Tibial nerve (tissue), 4 donors: ENCODE measurements at regions not wholly inside any gene's neighbourhood (a gene's known extent, or its start where the extent isn't known, plus 50 kb on each side); places are given as distances from the start of the nearest gene placed in this dataset.

ENCODE experiments used
- DNase-seq, 2 donors: peaks; one replicate each; pipeline ENCODE4 v3.0.0-alpha.2; 2019; ENCODE audit warnings: low spot score in 2 of 2
- H3K27ac ChIP-seq, 4 donors: fragments of 200-600 bp; sonication (generic) in 3 of 4; one replicate each; pipeline ENCODE4 v1.5.1; 2017 to 2019; ENCODE audit warnings: mild to moderate bottlenecking in 1 of 4
- H3K27me3 ChIP-seq, 2 donors: fragments of 200-600 bp; sonication (generic) in 1 of 2; one replicate each; pipeline versions ENCODE4 v1.5.1 to v1.6.0; 2017 to 2019
- H3K36me3 ChIP-seq, 3 donors: fragments of 200-600 bp; sonication (generic); one replicate each; pipeline ENCODE4 v1.5.1; 2018 to 2019
- H3K4me1 ChIP-seq, 4 donors: fragments of 200-600 bp; sonication (generic) in 3 of 4; one replicate each; pipeline ENCODE4 v1.5.1; 2017 to 2019
- H3K4me3 ChIP-seq, 4 donors: fragments of 200-600 bp; sonication (generic) in 3 of 4; one replicate each; pipeline ENCODE4 v1.5.1; 2017 to 2019; ENCODE audit warnings: mild to moderate bottlenecking in 1 of 4, moderate library complexity in 1 of 4
- H3K9me3 ChIP-seq, 4 donors: fragments of 200-600 bp; sonication (generic) in 3 of 4; one replicate each; pipeline ENCODE4 v1.5.1; 2017 to 2019
- CTCF ChIP-seq, 5 experiments: fragments of 200-600 bp in 3 of 5; fragments of 450-650 bp in 2 of 5; sonication (generic) in 3 of 5; IDR thresholded peaks; one replicate each; pipeline ENCODE4 v1.5.1; 2016 to 2019; ENCODE audit warnings: antibody characterized with exemption in 5 of 5, mild to moderate bottlenecking in 3 of 5, moderate library complexity in 2 of 5
- EP300 ChIP-seq, 2 donors: sonication (generic); formaldehyde crosslinking; IDR thresholded peaks; one replicate each; pipeline ENCODE4 v1.6.1; 2017; ENCODE audit warnings: antibody characterized with exemption in 2 of 2, mild to moderate bottlenecking in 1 of 2
- POLR2A ChIP-seq, 2 donors: fragments of 450-650 bp; IDR thresholded peaks; one replicate each; pipeline ENCODE4 v1.6.1; 2017; ENCODE audit warnings: antibody characterized with exemption in 2 of 2, mild to moderate bottlenecking in 2 of 2, moderate library complexity in 2 of 2
- WGBS, 2 donors: methylation state at CpG; one replicate each; pipeline ENCODE4 v1.1.5; 2018; 5-methylcytosine and 5-hydroxymethylcytosine counted together

- TF ChIP-seq EP300 (IDR thresholded peaks at IDR 0.05), result no peak
- H3K27me3 ChIP-seq, result no peaks in the 10 kb centered on the region
- H3K4me3 ChIP-seq, result no peak overlapping the region
- no peaks in the 10 kb centered on the region for H3K9me3 ChIP-seq
- no peak overlapping the region for H3K27ac ChIP-seq
- H3K4me1 ChIP-seq, result no peaks in the 10 kb centered on the region
- no peak for DNase-seq
- WGBS, 2 donors, result 88 to 96% methylated on average over 3 to 5 of the region's 5 CpGs
- no peaks in the 10 kb centered on the region for H3K36me3 ChIP-seq
Measured at GRCh38 chrX:40202456-40202855, 104.7 kb upstream of the BCOR start.

- H3K4me3 ChIP-seq, result no peak overlapping the region
- no peaks in the 10 kb centered on the region for H3K4me1 ChIP-seq
- H3K9me3 ChIP-seq, result no peaks in the 10 kb centered on the region
- no peak for DNase-seq
- no peaks in the 10 kb centered on the region for H3K36me3 ChIP-seq
- H3K27ac ChIP-seq, result no peak overlapping the region
- WGBS, 2 donors, result 83 to 92% methylated on average over 1 to 3 of the region's 3 CpGs
- TF ChIP-seq EP300 (IDR thresholded peaks at IDR 0.05) (no peak), POLR2A (IDR thresholded peaks at IDR 0.05) (no peak), CTCF (IDR thresholded peaks at IDR 0.05) (no peak)
- no peaks in the 10 kb centered on the region for H3K27me3 ChIP-seq
Measured at GRCh38 chrX:40201329-40201885, 103.6 kb upstream of the BCOR start.

GRCh38 chrX:40199704-40200103, 101.9 kb upstream of the BCOR start:
- H3K9me3 ChIP-seq, result no peaks in the 10 kb centered on the region
- H3K4me1 ChIP-seq, result no peaks in the 10 kb centered on the region
- TF ChIP-seq EP300 (IDR thresholded peaks at IDR 0.05) (no peak), CTCF (IDR thresholded peaks at IDR 0.05) (no peak), POLR2A (IDR thresholded peaks at IDR 0.05) (no peak)
- no peak overlapping the region for H3K4me3 ChIP-seq
- WGBS, 2 donors, result 78 to 87% methylated on average over 7 of the region's 7 CpGs
- no peaks in the 10 kb centered on the region for H3K27me3 ChIP-seq
- no peaks in the 10 kb centered on the region for H3K36me3 ChIP-seq
- DNase-seq, result no peak
- H3K27ac ChIP-seq, result no peak overlapping the region

GRCh38 chrX:40197071-40197470, 99.3 kb upstream of the BCOR start:
- no peaks in the 10 kb centered on the region for H3K36me3 ChIP-seq
- H3K4me3 ChIP-seq, result no peak overlapping the region
- DNase-seq, result no peak
- TF ChIP-seq EP300 (IDR thresholded peaks at IDR 0.05) (no peak), CTCF (IDR thresholded peaks at IDR 0.05) (no peak), POLR2A (IDR thresholded peaks at IDR 0.05) (no peak)
- WGBS, 2 donors, result 80 to 90% methylated on average over 6 of the region's 6 CpGs
- H3K27ac ChIP-seq, result no peak overlapping the region
- no peaks in the 10 kb centered on the region for H3K27me3 ChIP-seq
- H3K4me1 ChIP-seq, result no peaks in the 10 kb centered on the region
- no peaks in the 10 kb centered on the region for H3K9me3 ChIP-seq

GRCh38 chrX:40195368-40195767, 97.6 kb upstream of the BCOR start:
- Histone ChIP-seq H3K27ac (no peak overlapping the region), H3K4me3 (no peak overlapping the region), H3K4me1 (no peaks in the 10 kb centered on the region), H3K9me3 (no peaks in the 10 kb centered on the region), H3K27me3 (no peaks in the 10 kb centered on the region), H3K36me3 (no peaks in the 10 kb centered on the region)
- 90 to 100% methylated on average over 1 of the region's 1 CpG for WGBS, 2 donors
- TF ChIP-seq POLR2A (IDR thresholded peaks at IDR 0.05) (no peak), CTCF (IDR thresholded peaks at IDR 0.05) (no peak), EP300 (IDR thresholded peaks at IDR 0.05) (no peak)
- no peak for DNase-seq

DNA sequence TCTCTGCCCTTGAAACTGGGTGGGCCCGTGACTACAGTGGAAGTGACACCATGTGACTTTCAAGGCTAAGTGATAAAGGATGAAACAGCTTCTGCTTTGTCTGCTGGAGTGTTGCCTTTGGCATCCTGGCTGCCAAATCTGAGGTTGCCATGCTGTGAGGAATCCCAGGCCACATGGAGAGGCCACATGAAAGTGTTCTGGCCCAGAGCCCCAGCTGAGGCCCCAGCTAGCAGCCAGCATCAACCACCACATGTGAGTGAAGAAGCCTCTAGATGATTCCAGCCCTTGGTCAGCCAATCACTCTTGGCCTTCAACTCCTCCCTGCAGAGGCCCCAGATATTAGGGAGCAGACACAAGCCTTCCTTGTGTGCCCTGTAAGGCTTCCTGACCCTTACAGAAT, 94.4 kb upstream of the BCOR start:
- no peaks in the 10 kb centered on the region for H3K27me3 ChIP-seq
- H3K36me3 ChIP-seq, result no peaks in the 10 kb centered on the region
- TF ChIP-seq CTCF (IDR thresholded peaks at IDR 0.05) (no peak), POLR2A (IDR thresholded peaks at IDR 0.05) (no peak), EP300 (IDR thresholded peaks at IDR 0.05) (no peak)
- no peak overlapping the region for H3K27ac ChIP-seq
- H3K9me3 ChIP-seq, result no peaks in the 10 kb centered on the region
- no peaks in the 10 kb centered on the region for H3K4me1 ChIP-seq
- 92% methylated on average over 1 of the region's 1 CpG; no CpG with 5 or more reads in 1 of the 2 donors for WGBS, 2 donors
- DNase-seq, result no peak
- no peak overlapping the region for H3K4me3 ChIP-seq
